DOHH2 (cell line): ENCODE measurements at regions not wholly inside any gene's neighbourhood (a gene's known extent, or its start where the extent isn't known, plus 50 kb on each side); places are given as distances from the start of the nearest gene placed in this dataset.

Experiments
- EZH2phosphoT487 ChIP-seq: fragments of 200-600 bp; sonication (generic); IDR thresholded peaks from 2 replicates; pipeline ENCODE4 v1.6.1; 2017; ENCODE audit warnings: borderline replicate concordance, mild to moderate bottlenecking, antibody characterized with exemption, low read length, moderate library complexity, mixed read lengths
- TF ChIP-seq, protein P1 (sequence below): fragments of 200-600 bp; sonication (generic); IDR thresholded peaks from one replicate; pipeline ENCODE4 v1.5.1; 2014; ENCODE audit warnings: antibody characterized with exemption, mild to moderate bottlenecking, low read depth, low read length; ENCODE audit not compliant: poor library complexity, severe bottlenecking

GRCh38 chr9:105147110-105147871, 97.2 kb upstream of the SLC44A1 start:
- TF ChIP-seq, protein P1, sequence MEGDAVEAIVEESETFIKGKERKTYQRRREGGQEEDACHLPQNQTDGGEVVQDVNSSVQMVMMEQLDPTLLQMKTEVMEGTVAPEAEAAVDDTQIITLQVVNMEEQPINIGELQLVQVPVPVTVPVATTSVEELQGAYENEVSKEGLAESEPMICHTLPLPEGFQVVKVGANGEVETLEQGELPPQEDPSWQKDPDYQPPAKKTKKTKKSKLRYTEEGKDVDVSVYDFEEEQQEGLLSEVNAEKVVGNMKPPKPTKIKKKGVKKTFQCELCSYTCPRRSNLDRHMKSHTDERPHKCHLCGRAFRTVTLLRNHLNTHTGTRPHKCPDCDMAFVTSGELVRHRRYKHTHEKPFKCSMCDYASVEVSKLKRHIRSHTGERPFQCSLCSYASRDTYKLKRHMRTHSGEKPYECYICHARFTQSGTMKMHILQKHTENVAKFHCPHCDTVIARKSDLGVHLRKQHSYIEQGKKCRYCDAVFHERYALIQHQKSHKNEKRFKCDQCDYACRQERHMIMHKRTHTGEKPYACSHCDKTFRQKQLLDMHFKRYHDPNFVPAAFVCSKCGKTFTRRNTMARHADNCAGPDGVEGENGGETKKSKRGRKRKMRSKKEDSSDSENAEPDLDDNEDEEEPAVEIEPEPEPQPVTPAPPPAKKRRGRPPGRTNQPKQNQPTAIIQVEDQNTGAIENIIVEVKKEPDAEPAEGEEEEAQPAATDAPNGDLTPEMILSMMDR = no peak
- TF ChIP-seq EZH2phosphoT487 = no peak
